GM12878 (cell line): ENCODE measurements at regions not wholly inside any gene's neighbourhood (a gene's known extent, or its start where the extent isn't known, plus 50 kb on each side); places are given as distances from the start of the nearest gene placed in this dataset.

ENCODE experiments used
- ATAC-seq: fragments of 200-7000 bp; cut with Tn5 transposase; 3 replicates; pipeline ENCODE4 v1.9.1; 2020; ENCODE audit warnings: mild to moderate bottlenecking, moderate library complexity
- BruUV-seq: library from RNA; stranded (reverse); fragments of 400-500 nt; replicated peaks from 2 replicates; lab custom pipeline; 2021; lab: Mats Ljungman, UMichigan
- CTCF ChIA-PET: fragments of 300-600 bp; sonication (Branson Sonifier 250); formaldehyde crosslinking; extraction: SDS; loops from one replicate; lab custom pipeline; 2021; ENCODE audit warnings: inconsistent platforms; lab: Yijun Ruan, JAX
- POLR2A ChIA-PET: fragments of 350-600 bp; formaldehyde crosslinking; extraction: SDS; loops from one replicate; lab custom pipeline; 2021; ENCODE audit warnings: inconsistent platforms; lab: Charles Lee
- RAD21 ChIA-PET: fragments of 300-600 bp; sonication (Branson Sonifier 250); formaldehyde crosslinking; loops from one replicate; lab custom pipeline; 2023; ENCODE audit warnings: antibody characterized with exemption; ENCODE audit not compliant: unreplicated experiment; lab: Charles Lee
- SMC1A ChIA-PET: fragments of 300-600 bp; sonication (Branson Sonifier 250); formaldehyde crosslinking; loops from one replicate; lab custom pipeline; 2023; ENCODE audit not compliant: unreplicated experiment, uncharacterized antibody; lab: Charles Lee
- DNase-seq: peaks from one replicate; pipeline ENCODE4 v3.0.0-alpha.2; 2011; ENCODE audit warnings: low read depth, low spot score
- FAIRE-seq: peaks from 3 replicates; lab custom pipeline; 2011; peaks lifted over from hg19 to GRCh38; lab: Jason Lieb, UNC
- H2AFZ ChIP-seq: 2 replicates; pipeline ENCODE4 v1.6.0; 2011; ENCODE audit warnings: low read depth, low read length, control low read depth; ENCODE audit not compliant: control insufficient read depth
- H3K27ac ChIP-seq: 2 replicates; pipeline ENCODE4 v1.5.1; 2011; ENCODE audit warnings: control low read depth; ENCODE audit not compliant: control insufficient read depth, insufficient read depth
- H3K27me3 ChIP-seq, 2 experiments: replicated peaks in 1 of 2; 2 replicates each; pipeline versions ENCODE4 v1.6.0 to v1.6.1; 2011; ENCODE audit warnings: low read length in 1 of 2; ENCODE audit not compliant: control insufficient read depth in 2 of 2, insufficient read depth in 2 of 2
- H3K36me3 ChIP-seq, 2 experiments: 2 replicates each; pipeline ENCODE4 v1.5.1; 2011; ENCODE audit warnings: low read length in 1 of 2; ENCODE audit not compliant: control insufficient read depth in 2 of 2, insufficient read depth in 2 of 2
- H3K4me1 ChIP-seq: 2 replicates; pipeline ENCODE4 v1.6.1; 2011; ENCODE audit warnings: mild to moderate bottlenecking, low read length, moderate library complexity, mixed read lengths; ENCODE audit not compliant: control insufficient read depth, insufficient read depth
- H3K4me2 ChIP-seq: 2 replicates; pipeline ENCODE4 v1.6.0; 2011; ENCODE audit warnings: control low read depth; ENCODE audit not compliant: control insufficient read depth, insufficient read depth
- H3K4me3 ChIP-seq: fragments of 200-600 bp; sonication (generic); 2 replicates; pipeline ENCODE4 v1.5.1; 2016
- H3K79me2 ChIP-seq: 2 replicates; pipeline ENCODE4 v1.6.0; 2011; ENCODE audit warnings: low read length; ENCODE audit not compliant: control insufficient read depth, insufficient read depth
- H3K9ac ChIP-seq: 2 replicates; pipeline ENCODE4 v1.8.0; 2011; ENCODE audit warnings: low read length, control low read depth, mixed read lengths; ENCODE audit not compliant: control insufficient read depth, insufficient read depth
- H3K9me3 ChIP-seq: replicated peaks from 3 replicates; pipeline ENCODE4 v1.5.1; 2011; ENCODE audit warnings: mild to moderate bottlenecking, low read length; ENCODE audit not compliant: control insufficient read depth, insufficient read depth
- H4K20me1 ChIP-seq: 2 replicates; pipeline ENCODE4 v1.6.0; 2011; ENCODE audit not compliant: control insufficient read depth, insufficient read depth
- CHD2 ChIP-seq: IDR thresholded peaks from 2 replicates; pipeline ENCODE4 v1.6.1; 2011; ENCODE audit warnings: low read depth, low read length, improper control_type of control experiment, borderline replicate concordance
- EED ChIP-seq: sonication (generic); IDR thresholded peaks from 2 replicates; pipeline ENCODE4 v1.6.1; 2016; ENCODE audit warnings: antibody characterized with exemption, low read depth
- ETV6 ChIP-seq, 2 experiments: fragments of 450-650 bp in 1 of 2; IDR thresholded peaks in 1 of 2; conservative IDR thresholded peaks in 1 of 2; 2 replicates each; pipeline ENCODE4 v1.6.1; 2014; ENCODE audit warnings: antibody characterized with exemption in 1 of 2, borderline replicate concordance in 1 of 2, low read depth in 1 of 2, mild to moderate bottlenecking in 1 of 2, moderate library complexity in 1 of 2
- IRF4 ChIP-seq: IDR thresholded peaks from 2 replicates; pipeline ENCODE4 v1.6.1; 2011; ENCODE audit warnings: low read depth, low read length
- JUNB ChIP-seq: IDR thresholded peaks from 2 replicates; pipeline ENCODE4 v1.6.1; 2016; ENCODE audit warnings: antibody characterized with exemption, mild to moderate bottlenecking
- MYC ChIP-seq: IDR thresholded peaks from 2 replicates; pipeline ENCODE4 v1.6.1; 2011; ENCODE audit warnings: mild to moderate bottlenecking, low read length, moderate library complexity, inconsistent platforms; ENCODE audit not compliant: insufficient read depth, insufficient replicate concordance, insufficient read length, severe bottlenecking
- PML ChIP-seq: IDR thresholded peaks from 2 replicates; pipeline ENCODE4 v1.6.1; 2012; ENCODE audit warnings: low read length, inconsistent platforms
- RUNX3 ChIP-seq: IDR thresholded peaks from 2 replicates; pipeline ENCODE4 v1.6.1; 2012; ENCODE audit warnings: low read length, inconsistent platforms
- SUPT20H ChIP-seq: IDR thresholded peaks from 2 replicates; pipeline ENCODE4 v1.6.1; 2011; ENCODE audit warnings: low read depth, mild to moderate bottlenecking, low read length, moderate library complexity, borderline replicate concordance; ENCODE audit not compliant: control insufficient read depth
- ZBTB4 ChIP-seq: fragments of 450-650 bp; formaldehyde crosslinking; IDR thresholded peaks from 2 replicates; pipeline ENCODE4 v1.4.0; 2022; ENCODE audit warnings: mild to moderate bottlenecking, moderate library complexity
- ZNF207 ChIP-seq: fragments of 450-650 bp; IDR thresholded peaks from 2 replicates; pipeline ENCODE4 v1.6.1; 2014; ENCODE audit warnings: antibody characterized with exemption, mild to moderate bottlenecking, borderline replicate concordance
- ZNF24 ChIP-seq: fragments of 450-650 bp; IDR thresholded peaks from 2 replicates; pipeline ENCODE4 v1.6.1; 2017; ENCODE audit warnings: antibody characterized with exemption, mild to moderate bottlenecking
- in situ Hi-C: fragments of 300-500 bp; cut with MboI; formaldehyde crosslinking; loops from 9 replicates; pipeline ENCODE4 v1.14.3; 2018; ENCODE audit warnings: mixed read lengths
- intact Hi-C: fragments of 100-400 bp; cut with micrococcal nuclease; formaldehyde crosslinking; loops from one replicate; pipeline ENCODE4 v1.14.2; 2022; ENCODE audit not compliant: unreplicated experiment
- TF ChIP-seq, protein P1 (sequence below): fragments of 450-650 bp; IDR thresholded peaks from 2 replicates; pipeline ENCODE4 v1.6.1; 2017; ENCODE audit warnings: low read depth, mild to moderate bottlenecking, moderate library complexity
- TF ChIP-seq, protein P2 (sequence below), 3 experiments: IDR thresholded peaks in 2 of 3; conservative IDR thresholded peaks in 1 of 3; 2 replicates each; pipeline ENCODE4 v1.5.1; 2011; ENCODE audit warnings: low read depth in 3 of 3, low read length in 3 of 3, mild to moderate bottlenecking in 3 of 3, control low read depth in 2 of 3, moderate library complexity in 2 of 3, inconsistent platforms in 1 of 3, mixed read lengths in 1 of 3; ENCODE audit not compliant: control insufficient read depth in 2 of 3, insufficient read depth in 1 of 3; ENCODE audit errors: extremely low read depth in 1 of 3
- TF ChIP-seq, protein P3 (sequence below): fragments of 450-650 bp; IDR thresholded peaks from 2 replicates; pipeline ENCODE4 v1.6.1; 2016; ENCODE audit warnings: mild to moderate bottlenecking

GRCh38 chr14:28305938-28306337, 460.6 kb upstream of the FOXG1 start:
- Histone ChIP-seq H4K20me1 (no peaks in the 10 kb centered on the region), H3K4me2 (no peak overlapping the region), H3K79me2 (no peaks in the 10 kb centered on the region), H3K27ac (no peak overlapping the region)
- DNase-seq (no peak), FAIRE-seq (no peak)
- in situ Hi-C loops = no loop called here
- no peak for TF ChIP-seq JUNB
- no peak for TF ChIP-seq IRF4
- TF ChIP-seq RUNX3 = no peak
- TF ChIP-seq SUPT20H = no peak
- TF ChIP-seq ETV6 (conservative IDR thresholded peaks at IDR 0.05 in 1 of 2, IDR thresholded peaks at IDR 0.05 in 1 of 2; ENCODE audit: borderline replicate concordance in 1 of 2, low read depth in 1 of 2) = no peak
- no peak for TF ChIP-seq CHD2
- TF ChIP-seq ZNF24 = no peak
- TF ChIP-seq ZBTB4 (CRISPR knock-in tag) = no peak
- TF ChIP-seq MYC = no peak
- TF ChIP-seq, protein P1, sequence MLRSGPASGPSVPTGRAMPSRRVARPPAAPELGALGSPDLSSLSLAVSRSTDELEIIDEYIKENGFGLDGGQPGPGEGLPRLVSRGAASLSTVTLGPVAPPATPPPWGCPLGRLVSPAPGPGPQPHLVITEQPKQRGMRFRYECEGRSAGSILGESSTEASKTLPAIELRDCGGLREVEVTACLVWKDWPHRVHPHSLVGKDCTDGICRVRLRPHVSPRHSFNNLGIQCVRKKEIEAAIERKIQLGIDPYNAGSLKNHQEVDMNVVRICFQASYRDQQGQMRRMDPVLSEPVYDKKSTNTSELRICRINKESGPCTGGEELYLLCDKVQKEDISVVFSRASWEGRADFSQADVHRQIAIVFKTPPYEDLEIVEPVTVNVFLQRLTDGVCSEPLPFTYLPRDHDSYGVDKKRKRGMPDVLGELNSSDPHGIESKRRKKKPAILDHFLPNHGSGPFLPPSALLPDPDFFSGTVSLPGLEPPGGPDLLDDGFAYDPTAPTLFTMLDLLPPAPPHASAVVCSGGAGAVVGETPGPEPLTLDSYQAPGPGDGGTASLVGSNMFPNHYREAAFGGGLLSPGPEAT = no peak
- TF ChIP-seq EED = no peak
- TF ChIP-seq, protein P2, sequence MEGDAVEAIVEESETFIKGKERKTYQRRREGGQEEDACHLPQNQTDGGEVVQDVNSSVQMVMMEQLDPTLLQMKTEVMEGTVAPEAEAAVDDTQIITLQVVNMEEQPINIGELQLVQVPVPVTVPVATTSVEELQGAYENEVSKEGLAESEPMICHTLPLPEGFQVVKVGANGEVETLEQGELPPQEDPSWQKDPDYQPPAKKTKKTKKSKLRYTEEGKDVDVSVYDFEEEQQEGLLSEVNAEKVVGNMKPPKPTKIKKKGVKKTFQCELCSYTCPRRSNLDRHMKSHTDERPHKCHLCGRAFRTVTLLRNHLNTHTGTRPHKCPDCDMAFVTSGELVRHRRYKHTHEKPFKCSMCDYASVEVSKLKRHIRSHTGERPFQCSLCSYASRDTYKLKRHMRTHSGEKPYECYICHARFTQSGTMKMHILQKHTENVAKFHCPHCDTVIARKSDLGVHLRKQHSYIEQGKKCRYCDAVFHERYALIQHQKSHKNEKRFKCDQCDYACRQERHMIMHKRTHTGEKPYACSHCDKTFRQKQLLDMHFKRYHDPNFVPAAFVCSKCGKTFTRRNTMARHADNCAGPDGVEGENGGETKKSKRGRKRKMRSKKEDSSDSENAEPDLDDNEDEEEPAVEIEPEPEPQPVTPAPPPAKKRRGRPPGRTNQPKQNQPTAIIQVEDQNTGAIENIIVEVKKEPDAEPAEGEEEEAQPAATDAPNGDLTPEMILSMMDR (IDR thresholded peaks at IDR 0.05 in 2 of 3, conservative IDR thresholded peaks at IDR 0.05 in 1 of 3; ENCODE audit: control insufficient read depth in 2 of 3, extremely low read depth in 1 of 3, insufficient read depth in 1 of 3, low read depth in 3 of 3, low read length in 3 of 3) = no peak
- TF ChIP-seq, protein P3, sequence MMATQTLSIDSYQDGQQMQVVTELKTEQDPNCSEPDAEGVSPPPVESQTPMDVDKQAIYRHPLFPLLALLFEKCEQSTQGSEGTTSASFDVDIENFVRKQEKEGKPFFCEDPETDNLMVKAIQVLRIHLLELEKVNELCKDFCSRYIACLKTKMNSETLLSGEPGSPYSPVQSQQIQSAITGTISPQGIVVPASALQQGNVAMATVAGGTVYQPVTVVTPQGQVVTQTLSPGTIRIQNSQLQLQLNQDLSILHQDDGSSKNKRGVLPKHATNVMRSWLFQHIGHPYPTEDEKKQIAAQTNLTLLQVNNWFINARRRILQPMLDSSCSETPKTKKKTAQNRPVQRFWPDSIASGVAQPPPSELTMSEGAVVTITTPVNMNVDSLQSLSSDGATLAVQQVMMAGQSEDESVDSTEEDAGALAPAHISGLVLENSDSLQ = no peak
- TF ChIP-seq ZNF207 = no peak
- no peak for TF ChIP-seq PML
- TF ChIP-seq, all 136 proteins: peak for 0
- ChIA-PET SMC1A (no interaction called here), RAD21 (no interaction called here), CTCF (no interaction called here), POLR2A (no interaction called here)
- intact Hi-C loops = no loop called here
- no peaks in the 10 kb centered on the region for H3K36me3 ChIP-seq
- no peak overlapping the region for H2AFZ ChIP-seq
- H3K9me3 ChIP-seq = no peaks in the 10 kb centered on the region; the same call in 2 of the 3 replicates
- H3K4me1 ChIP-seq = no peaks in the 10 kb centered on the region
- BruUV-seq = no TSS peak
- H3K9ac ChIP-seq = no peak overlapping the region
- ATAC-seq = no peak
- H3K4me3 ChIP-seq = no peak overlapping the region
- no peaks in the 10 kb centered on the region for H3K27me3 ChIP-seq
